GM18873 (cell line): ENCODE measurements at regions not wholly inside any gene's neighbourhood (a gene's known extent, or its start where the extent isn't known, plus 50 kb on each side); places are given as distances from the start of the nearest gene placed in this dataset.

Source experiments
- ATAC-seq: cut with Tn5 transposase; IDR thresholded peaks from one replicate; pipeline ENCODE4 v1.9.1; 2021; ENCODE audit warnings: mild to moderate bottlenecking, moderate library complexity, moderate number of reproducible peaks; ENCODE audit not compliant: unreplicated experiment, low FRiP score

GRCh38 chr12:4032924-4033615 lies 159.9 kb upstream of the PARP11 start:
- no peak for ATAC-seq

- ATAC-seq: no peak
Observed at GRCh38 chr12:4031703-4032291, 158.6 kb upstream of the PARP11 start.

- no peak for ATAC-seq
Observed at GRCh38 chr12:4030929-4031702, 157.9 kb upstream of the PARP11 start.

- ATAC-seq: no peak
Observed at GRCh38 chr12:4027412-4027811, 154.2 kb upstream of the PARP11 start.

- no peak for ATAC-seq
Observed at GRCh38 chr12:4026517-4026916, 153.3 kb upstream of the PARP11 start.

- no peak for ATAC-seq
Observed at GRCh38 chr12:4026020-4026358, 152.8 kb upstream of the PARP11 start.

- ATAC-seq: no peak
Observed at GRCh38 chr12:4025181-4026019, 152.2 kb upstream of the PARP11 start.

GRCh38 chr12:4024701-4025100 lies 151.5 kb upstream of the PARP11 start:
- ATAC-seq: no peak

- ATAC-seq: no peak
Observed at GRCh38 chr12:4015225-4016091, 142.3 kb upstream of the PARP11 start.

- no peak for ATAC-seq
Observed at GRCh38 chr12:4014858-4015224, 141.6 kb upstream of the PARP11 start.

GRCh38 chr12:4014444-4014843 lies 141.2 kb upstream of the PARP11 start:
- ATAC-seq: no peak

- ATAC-seq: no peak
Observed at GRCh38 chr12:4012977-4013968, 140.1 kb upstream of the PARP11 start.

GRCh38 chr12:4012073-4012472 lies 138.9 kb upstream of the PARP11 start:
- no peak for ATAC-seq

GRCh38 chr12:4011597-4011996 lies 138.4 kb upstream of the PARP11 start:
- ATAC-seq: no peak

GRCh38 chr12:4009979-4010704 lies 136.9 kb upstream of the PARP11 start:
- ATAC-seq: no peak

- ATAC-seq: no peak
Observed at GRCh38 chr12:4006743-4007142, 133.5 kb upstream of the PARP11 start.

GRCh38 chr12:4005851-4006430 lies 132.7 kb upstream of the PARP11 start:
- ATAC-seq: no peak

GRCh38 chr12:4003576-4003975 lies 130.4 kb upstream of the PARP11 start:
- ATAC-seq: no peak
